ENCODE measurements at regions not wholly inside any gene's neighbourhood (a gene's known extent, or its start where the extent isn't known, plus 50 kb on each side); places are given as distances from the start of the nearest gene placed in this dataset.

GRCh38 chrX:4588056-4588455 lies 874.6 kb upstream of the PRKX start:
- no peak for TF ChIP-seq CTCF (conservative IDR thresholded peaks at IDR 0.05; ENCODE audit: low read depth, low read length)
- no peak for TF ChIP-seq EZH2 (IDR thresholded peaks at IDR 0.05; ENCODE audit: low read length, unreplicated experiment)
